Upper lobe of left lung (tissue), 4 donors: ENCODE measurements at regions not wholly inside any gene's neighbourhood (a gene's known extent, or its start where the extent isn't known, plus 50 kb on each side); places are given as distances from the start of the nearest gene placed in this dataset.

Source experiments
- CTCF ChIP-seq, 6 experiments: fragments of 450-650 bp in 4 of 6; fragments of 200-600 bp in 2 of 6; sonication (generic) in 2 of 6; IDR thresholded peaks; one replicate each; pipeline ENCODE4 v1.5.1; 2016 to 2019; ENCODE audit warnings: antibody characterized with exemption in 6 of 6
- EP300 ChIP-seq, 4 donors: sonication (generic); formaldehyde crosslinking; IDR thresholded peaks; one replicate each; pipeline ENCODE4 v1.5.1; 2017; ENCODE audit warnings: antibody characterized with exemption in 4 of 4, control low read depth in 2 of 4
- POLR2A ChIP-seq, 4 donors: fragments of 450-650 bp; IDR thresholded peaks; one replicate each; pipeline ENCODE4 v1.5.1; 2016 to 2017; ENCODE audit warnings: antibody characterized with exemption in 4 of 4, mild to moderate bottlenecking in 2 of 4
- POLR2AphosphoS5 ChIP-seq, 2 donors: sonication (generic); formaldehyde crosslinking; IDR thresholded peaks; one replicate each; pipeline ENCODE4 v1.5.1; 2017; ENCODE audit warnings: antibody characterized with exemption in 2 of 2

DNA sequence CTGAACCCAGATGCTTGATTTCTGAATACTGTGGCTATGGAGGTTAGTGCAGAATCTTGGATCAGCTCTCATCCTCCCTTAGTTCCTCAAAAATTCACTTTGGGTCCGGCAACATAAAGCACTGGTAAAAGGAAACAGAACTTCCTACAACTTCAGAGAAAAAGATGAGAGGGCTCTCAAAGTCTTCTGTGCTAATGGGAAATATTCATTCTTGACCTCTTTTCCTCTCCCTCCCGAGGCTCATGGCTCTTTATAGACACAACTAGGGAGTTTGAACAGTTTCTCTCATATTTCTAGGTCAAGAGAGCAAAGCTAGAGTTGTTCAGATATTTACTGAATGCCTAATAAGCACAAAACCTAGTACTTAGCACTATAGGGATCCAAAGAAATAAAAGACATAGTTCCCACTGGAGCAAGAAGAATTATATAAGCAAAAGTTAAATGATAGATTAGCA is 124.1 kb upstream of the TCF21 start:
- TF ChIP-seq POLR2A (IDR thresholded peaks at IDR 0.05) (no peak), CTCF (IDR thresholded peaks at IDR 0.05) (no peak), POLR2AphosphoS5 (IDR thresholded peaks at IDR 0.05) (no peak), EP300 (IDR thresholded peaks at IDR 0.05) (no peak)
